ENCODE measurements at regions not wholly inside any gene's neighbourhood (a gene's known extent, or its start where the extent isn't known, plus 50 kb on each side); places are given as distances from the start of the nearest gene placed in this dataset.

GRCh38 chr3:165434516-165434915 lies 238.3 kb upstream of the SLITRK3 start (continued):
- TF ChIP-seq ZBED1 (IDR thresholded peaks at IDR 0.05; ENCODE audit: borderline replicate concordance) = no peak
- no peak for TF ChIP-seq SP1 (IDR thresholded peaks at IDR 0.05; ENCODE audit: low read depth, low read length)
- TF ChIP-seq ATF7 (IDR thresholded peaks at IDR 0.05; ENCODE audit: low read depth) = no peak
- TF ChIP-seq SIN3A (IDR thresholded peaks at IDR 0.05; ENCODE audit: low read depth, low read length) = no peak
- no peak for TF ChIP-seq RELB (IDR thresholded peaks at IDR 0.05; ENCODE audit: low read depth)
- no peak for TF ChIP-seq HDGF (IDR thresholded peaks at IDR 0.05)

DNA sequence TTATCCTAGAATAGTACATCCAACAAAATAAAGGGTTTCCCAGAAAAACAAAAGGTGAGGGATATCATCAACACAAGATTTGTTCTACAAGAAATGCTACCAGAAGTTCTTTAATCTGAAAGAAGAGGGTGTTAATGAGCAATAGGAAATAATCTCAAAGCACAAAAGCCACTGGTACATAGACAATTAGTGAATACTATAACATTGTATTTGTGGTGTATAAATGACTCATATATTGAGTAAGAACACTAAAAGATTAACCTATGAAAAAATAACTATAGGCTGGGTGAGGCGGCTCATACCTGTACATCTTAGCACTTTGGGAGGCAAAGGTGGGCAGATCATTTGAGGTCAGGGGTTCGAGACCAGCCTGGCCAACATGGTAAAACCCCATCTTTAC lies 210.2 kb upstream of the SLITRK3 start:
- BruUV-seq (replicated peaks) = no TSS peak
- CTCF ChIA-PET = interaction anchor here (1.0 to 1.3 kb wide), 2 partner anchors 13 to 67 kb away, joined by 3 to 5 read pairs; no protein-coding TSS in a partner anchor
- H3K4me3 ChIP-seq = no peak overlapping the region

More for the DNA sequence above, 210.2 kb upstream of the SLITRK3 start:
- ChIA-PET POLR2A (no interaction called here), SMC1A (ENCODE audit: uncharacterized antibody, unreplicated experiment) (no interaction called here), RAD21 (ENCODE audit: unreplicated experiment) (no interaction called here)
- Histone ChIP-seq H3K27ac (ENCODE audit: control insufficient read depth, insufficient read depth) (no peak overlapping the region), H3K79me2 (ENCODE audit: control insufficient read depth, insufficient read depth, low read length) (no peaks in the 10 kb centered on the region), H3K4me2 (ENCODE audit: control insufficient read depth, insufficient read depth) (no peak overlapping the region), H4K20me1 (ENCODE audit: control insufficient read depth, insufficient read depth) (no peaks in the 10 kb centered on the region), H3K27me3 (replicated peaks in 1 of 2; ENCODE audit: control insufficient read depth in 2 of 2, insufficient read depth in 2 of 2, low read length in 1 of 2) (no peaks in the 10 kb centered on the region), H3K4me1 (ENCODE audit: control insufficient read depth, insufficient read depth, low read length) (no peaks in the 10 kb centered on the region), H3K9ac (ENCODE audit: control insufficient read depth, insufficient read depth, low read length) (no peak overlapping the region), H3K36me3 (ENCODE audit: control insufficient read depth in 2 of 2, insufficient read depth in 2 of 2, low read length in 1 of 2) (no peaks in the 10 kb centered on the region), H2AFZ (ENCODE audit: control insufficient read depth, low read depth, low read length) (no peak overlapping the region), H3K9me3 (replicated peaks; ENCODE audit: control insufficient read depth, insufficient read depth, low read length) (no peaks in the 10 kb centered on the region)
- WGBS (ENCODE audit: insufficient coverage, insufficient replicate concordance, low lambda C conversion rate, missing lambda C conversion rate) = 50% methylated on average over 2 of the region's 2 CpGs
- DNase-seq (ENCODE audit: low read depth, low spot score) (no peak), ATAC-seq (peak; percentile 61), FAIRE-seq (no peak)
- intact Hi-C loops (cut with micrococcal nuclease; ENCODE audit: unreplicated experiment) (no loop called here), in situ Hi-C loops (cut with MboI) (no loop called here)
- peak; percentile 71 for TF ChIP-seq MTA2 (IDR thresholded peaks at IDR 0.05; ENCODE audit: low read depth)
- no peak for TF ChIP-seq PBX3 (IDR thresholded peaks at IDR 0.05; ENCODE audit: insufficient replicate concordance, low read depth, low read length)

Measured in GM12878 (cell line).